OCI-LY3 (cell line): ENCODE measurements at regions not wholly inside any gene's neighbourhood (a gene's known extent, or its start where the extent isn't known, plus 50 kb on each side); places are given as distances from the start of the nearest gene placed in this dataset.

Source experiments
- EZH2phosphoT487 ChIP-seq: fragments of 200-600 bp; shearing (Covaris generic); IDR thresholded peaks from 2 replicates; pipeline ENCODE4 v1.6.1; 2018; ENCODE audit warnings: antibody characterized with exemption, mixed run types, low read depth
- TF ChIP-seq, protein P1 (sequence below): fragments of 200-600, 300-600 bp; sonication (generic); IDR thresholded peaks from 2 replicates; pipeline ENCODE4 v1.5.1; 2014; ENCODE audit warnings: antibody characterized with exemption, low read length, low read depth

DNA sequence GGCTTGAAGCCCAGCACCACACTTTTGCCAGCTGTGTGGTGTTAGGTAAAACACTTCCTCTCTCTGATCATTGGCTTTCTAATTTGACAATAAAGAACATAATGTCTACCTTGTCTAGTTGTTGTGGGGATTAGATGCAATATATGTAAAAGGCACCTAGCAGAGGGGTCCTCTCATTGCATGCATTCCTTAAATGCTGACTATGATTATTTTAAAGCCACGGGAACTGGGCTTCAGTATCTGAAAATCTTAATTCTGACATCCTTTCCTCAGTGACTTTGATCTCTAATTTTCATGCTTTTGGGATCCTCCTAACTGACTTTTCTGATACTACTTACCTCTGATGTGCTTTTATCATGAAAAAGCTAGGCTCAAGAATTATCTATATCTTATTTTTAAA lies 596.3 kb downstream of the TAFA4 start:
- no peak for TF ChIP-seq EZH2phosphoT487
- TF ChIP-seq, protein P1, sequence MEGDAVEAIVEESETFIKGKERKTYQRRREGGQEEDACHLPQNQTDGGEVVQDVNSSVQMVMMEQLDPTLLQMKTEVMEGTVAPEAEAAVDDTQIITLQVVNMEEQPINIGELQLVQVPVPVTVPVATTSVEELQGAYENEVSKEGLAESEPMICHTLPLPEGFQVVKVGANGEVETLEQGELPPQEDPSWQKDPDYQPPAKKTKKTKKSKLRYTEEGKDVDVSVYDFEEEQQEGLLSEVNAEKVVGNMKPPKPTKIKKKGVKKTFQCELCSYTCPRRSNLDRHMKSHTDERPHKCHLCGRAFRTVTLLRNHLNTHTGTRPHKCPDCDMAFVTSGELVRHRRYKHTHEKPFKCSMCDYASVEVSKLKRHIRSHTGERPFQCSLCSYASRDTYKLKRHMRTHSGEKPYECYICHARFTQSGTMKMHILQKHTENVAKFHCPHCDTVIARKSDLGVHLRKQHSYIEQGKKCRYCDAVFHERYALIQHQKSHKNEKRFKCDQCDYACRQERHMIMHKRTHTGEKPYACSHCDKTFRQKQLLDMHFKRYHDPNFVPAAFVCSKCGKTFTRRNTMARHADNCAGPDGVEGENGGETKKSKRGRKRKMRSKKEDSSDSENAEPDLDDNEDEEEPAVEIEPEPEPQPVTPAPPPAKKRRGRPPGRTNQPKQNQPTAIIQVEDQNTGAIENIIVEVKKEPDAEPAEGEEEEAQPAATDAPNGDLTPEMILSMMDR: no peak
